Stimulated activated CD8-positive, alpha-beta memory T cell treated with anti-CD3 and anti-CD28 coated beads, Interleukin-15, amount 100 ng/mL, for 1 hour (primary cell): ENCODE measurements at regions not wholly inside any gene's neighbourhood (a gene's known extent, or its start where the extent isn't known, plus 50 kb on each side); places are given as distances from the start of the nearest gene placed in this dataset.

Source experiments
- DNase-seq: peaks from one replicate; pipeline ENCODE4 v3.0.0-alpha.2; 2020; ENCODE audit warnings: low read depth

GRCh38 chr12:94031763-94032162, 116.6 kb upstream of the PLXNC1 start:
- no peak for DNase-seq

GRCh38 chr12:94032368-94032767, 116.0 kb upstream of the PLXNC1 start:
- no peak for DNase-seq

- no peak for DNase-seq
Observed at GRCh38 chr12:94033101-94033500, 115.3 kb upstream of the PLXNC1 start.

GRCh38 chr12:94033784-94034183, 114.6 kb upstream of the PLXNC1 start:
- DNase-seq, result no peak

- DNase-seq, result no peak
Observed at GRCh38 chr12:94037444-94037843, 110.9 kb upstream of the PLXNC1 start.

- no peak for DNase-seq
Observed at GRCh38 chr12:94038605-94039004, 109.8 kb upstream of the PLXNC1 start.

GRCh38 chr12:94039199-94039840, 109.1 kb upstream of the PLXNC1 start:
- DNase-seq, result no peak

- no peak for DNase-seq
Observed at GRCh38 chr12:94039914-94040313, 108.5 kb upstream of the PLXNC1 start.

- DNase-seq, result no peak
Observed at GRCh38 chr12:94041850-94042249, 106.5 kb upstream of the PLXNC1 start.

- DNase-seq, result no peak
Observed at GRCh38 chr12:94042321-94042720, 106.1 kb upstream of the PLXNC1 start.

- DNase-seq, result no peak
Observed at GRCh38 chr12:94046626-94047410, 101.6 kb upstream of the PLXNC1 start.

GRCh38 chr12:94047781-94048567, 100.4 kb upstream of the PLXNC1 start:
- no peak for DNase-seq

GRCh38 chr12:94048757-94049156, 99.6 kb upstream of the PLXNC1 start:
- DNase-seq, result no peak

- DNase-seq, result no peak
Observed at GRCh38 chr12:94049718-94050117, 98.7 kb upstream of the PLXNC1 start.

- DNase-seq, result no peak
Observed at GRCh38 chr12:94053676-94054075, 94.7 kb upstream of the PLXNC1 start.

- DNase-seq, result no peak
Observed at GRCh38 chr12:94055528-94055927, 92.8 kb upstream of the PLXNC1 start.

- no peak for DNase-seq
Observed at GRCh38 chr12:94056419-94057158, 91.8 kb upstream of the PLXNC1 start.

- no peak for DNase-seq
Observed at GRCh38 chr12:94057262-94058151, 90.9 kb upstream of the PLXNC1 start.

- DNase-seq, result no peak
Observed at GRCh38 chr12:94059394-94060368, 88.7 kb upstream of the PLXNC1 start.

- no peak for DNase-seq
Observed at GRCh38 chr12:94062194-94062593, 86.2 kb upstream of the PLXNC1 start.
